Glomerular visceral epithelial cell (primary cell): ENCODE measurements at regions not wholly inside any gene's neighbourhood (a gene's known extent, or its start where the extent isn't known, plus 50 kb on each side); places are given as distances from the start of the nearest gene placed in this dataset.

Experiments used
- DNase-seq: peaks from one replicate; pipeline ENCODE4 v3.0.0-alpha.2; 2016; ENCODE audit errors: extremely low spot score

DNA sequence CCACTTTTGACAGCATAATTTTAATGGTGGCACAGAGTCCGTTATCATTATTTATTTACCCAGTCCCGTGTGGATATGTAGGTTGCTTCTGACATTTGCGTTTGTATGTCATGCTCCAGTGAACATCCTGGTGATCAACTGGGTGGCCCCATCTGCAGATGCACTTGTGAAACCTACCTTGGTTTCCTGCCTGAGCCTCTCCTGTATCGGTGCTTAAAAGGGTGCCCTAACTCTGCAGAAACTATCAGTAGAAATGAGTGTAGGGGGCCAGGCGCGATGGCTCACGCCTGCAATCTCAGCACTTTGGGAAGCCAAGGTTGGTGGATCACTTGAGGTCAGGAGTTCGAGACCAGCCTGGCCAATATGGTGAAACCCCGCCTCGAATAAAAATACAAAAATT is 92.1 kb upstream of the IER5L start:
- DNase-seq, result no peak

DNA sequence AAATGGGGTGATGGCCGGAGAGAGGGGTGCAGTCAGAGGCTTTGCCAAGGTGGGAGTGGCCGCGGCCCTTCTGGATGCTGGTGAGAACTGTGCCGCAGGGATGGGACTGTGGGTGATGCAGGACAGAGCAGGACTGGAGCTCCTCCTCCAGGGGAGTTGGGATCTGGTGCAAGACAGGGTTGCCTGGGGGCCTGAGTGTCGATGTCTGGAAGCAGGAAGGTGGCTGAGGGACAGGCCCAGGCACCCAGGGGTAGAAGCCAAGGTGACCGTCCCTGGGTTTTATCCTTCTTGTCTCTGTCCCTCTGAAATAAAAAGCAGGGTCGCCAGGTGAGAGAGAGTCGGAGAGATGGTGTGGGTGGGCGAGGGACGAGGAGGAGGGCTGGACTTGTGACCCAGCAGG is 89.1 kb upstream of the IER5L start:
- no peak for DNase-seq

DNA sequence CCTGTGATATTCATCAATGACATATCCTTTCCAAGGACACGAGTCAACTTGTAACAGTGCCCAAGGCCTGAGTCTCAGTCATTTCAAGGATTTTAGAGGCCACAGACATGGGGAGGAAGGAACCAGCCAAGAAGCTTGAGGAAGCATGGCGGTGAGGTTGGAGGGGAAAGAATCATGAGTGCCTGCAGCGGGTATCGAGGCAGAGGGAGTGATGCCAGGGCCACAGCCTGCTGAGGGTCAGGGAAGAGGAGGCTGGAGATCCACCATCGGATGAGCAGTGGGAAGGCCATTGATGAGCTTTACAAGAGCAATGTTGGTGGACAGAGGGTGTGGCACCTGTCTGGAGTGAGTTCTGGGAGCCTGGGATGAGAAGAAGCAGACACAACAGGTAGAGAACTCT is 88.5 kb upstream of the IER5L start:
- DNase-seq, result no peak

DNA sequence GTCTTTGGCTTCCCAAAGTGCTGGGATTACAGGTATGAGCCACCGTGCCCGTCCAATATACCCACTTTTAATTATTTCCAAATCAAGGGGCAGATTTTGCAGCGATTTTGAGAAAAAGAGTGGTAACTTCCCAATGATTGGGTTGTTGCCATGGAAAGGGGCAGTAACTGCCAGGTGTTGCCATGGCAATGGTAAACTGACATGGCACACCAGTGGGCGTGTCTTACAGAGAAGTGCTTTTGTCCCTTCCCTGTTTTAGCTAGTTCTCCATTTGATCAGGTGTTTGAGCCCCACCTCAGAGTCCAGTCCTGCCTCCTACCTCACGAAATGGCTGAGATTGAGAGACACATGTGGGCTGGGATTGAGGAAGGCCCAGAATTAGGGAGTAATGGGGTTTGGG is 86.3 kb upstream of the IER5L start:
- DNase-seq, result no peak

DNA sequence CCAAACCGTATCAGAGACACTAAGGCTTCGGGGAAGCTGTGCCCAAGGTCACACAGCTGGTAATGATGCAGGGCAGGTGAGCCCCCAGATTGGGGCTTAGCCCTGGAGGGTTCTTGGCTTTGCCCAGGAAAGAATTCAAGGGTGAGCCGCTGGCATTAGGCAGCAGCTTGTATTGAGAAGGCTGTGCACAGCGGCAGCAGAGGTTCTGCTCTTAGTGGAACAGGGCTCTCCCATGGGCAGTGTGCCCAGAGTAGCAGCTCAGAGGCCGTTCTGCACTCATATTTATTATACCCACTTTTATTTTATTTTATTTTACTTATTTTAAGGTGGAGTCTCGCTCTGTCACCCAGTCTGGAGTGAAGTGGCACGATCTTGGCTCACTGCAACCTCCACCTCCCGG is 85.8 kb upstream of the IER5L start:
- no peak for DNase-seq

DNA sequence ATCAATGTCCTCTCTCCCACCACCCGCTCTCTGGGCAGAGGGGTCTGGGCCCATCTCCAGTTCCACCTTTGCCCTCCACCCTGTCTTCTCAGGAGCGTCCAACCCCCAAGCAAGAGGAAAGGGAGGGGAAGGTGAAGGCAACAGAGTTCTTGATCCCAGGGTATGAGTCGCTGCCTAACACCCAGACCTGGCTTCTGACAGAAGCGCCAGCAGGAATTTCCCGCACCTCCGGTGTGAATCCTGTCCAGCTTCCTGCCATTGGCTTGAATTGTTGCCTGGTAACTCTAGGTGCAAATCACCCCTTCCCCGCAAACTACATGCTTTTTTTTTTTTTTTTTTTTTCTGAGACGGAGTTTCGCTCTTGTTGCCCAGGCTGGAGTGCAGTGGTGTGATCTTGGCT is 84.2 kb upstream of the IER5L start:
- DNase-seq, result peak; percentile 48

DNA sequence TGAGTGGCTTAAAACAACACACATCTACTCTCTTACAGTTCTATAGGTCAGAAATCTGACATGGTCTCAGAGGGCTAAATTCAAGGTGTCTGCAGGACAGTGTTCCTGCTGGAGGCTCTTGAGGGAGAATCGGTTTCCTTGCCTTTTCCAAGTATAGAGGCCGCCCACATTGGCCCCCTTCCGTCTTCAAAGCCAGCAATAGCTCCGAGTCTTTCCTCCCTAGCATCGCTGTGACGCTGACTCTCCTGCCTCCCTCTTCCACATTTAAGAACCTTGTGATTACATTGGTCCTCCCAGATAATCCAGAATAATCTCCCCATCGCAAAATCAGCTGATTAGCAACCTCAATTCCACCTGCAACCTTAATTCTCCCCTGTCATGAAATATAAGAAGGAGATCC is 81.3 kb upstream of the IER5L start:
- no peak for DNase-seq

DNA sequence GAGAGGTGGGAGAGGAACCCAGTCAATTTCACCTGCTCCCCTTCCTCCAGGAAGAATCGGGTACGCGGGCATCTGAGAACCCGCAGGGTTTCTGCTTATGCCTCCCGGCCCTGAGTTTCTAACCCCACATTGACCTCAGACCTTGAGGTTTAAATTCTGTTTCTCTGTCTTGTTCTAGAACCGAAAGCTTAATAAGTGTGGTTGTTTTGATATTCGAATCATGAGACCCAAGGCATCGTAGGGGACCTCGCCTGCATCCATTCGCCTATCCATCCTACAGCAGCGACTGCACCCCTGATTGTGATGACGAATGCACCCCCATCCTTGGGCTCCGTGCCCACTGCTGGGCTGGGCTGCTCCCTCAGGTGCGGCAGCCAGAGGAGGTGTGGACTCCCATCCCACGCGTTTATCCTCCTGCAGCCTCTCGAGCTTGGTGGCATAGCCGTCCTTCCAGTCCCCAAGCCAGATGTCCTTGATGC is 80.8 kb upstream of the IER5L start:
- no peak for DNase-seq

DNA sequence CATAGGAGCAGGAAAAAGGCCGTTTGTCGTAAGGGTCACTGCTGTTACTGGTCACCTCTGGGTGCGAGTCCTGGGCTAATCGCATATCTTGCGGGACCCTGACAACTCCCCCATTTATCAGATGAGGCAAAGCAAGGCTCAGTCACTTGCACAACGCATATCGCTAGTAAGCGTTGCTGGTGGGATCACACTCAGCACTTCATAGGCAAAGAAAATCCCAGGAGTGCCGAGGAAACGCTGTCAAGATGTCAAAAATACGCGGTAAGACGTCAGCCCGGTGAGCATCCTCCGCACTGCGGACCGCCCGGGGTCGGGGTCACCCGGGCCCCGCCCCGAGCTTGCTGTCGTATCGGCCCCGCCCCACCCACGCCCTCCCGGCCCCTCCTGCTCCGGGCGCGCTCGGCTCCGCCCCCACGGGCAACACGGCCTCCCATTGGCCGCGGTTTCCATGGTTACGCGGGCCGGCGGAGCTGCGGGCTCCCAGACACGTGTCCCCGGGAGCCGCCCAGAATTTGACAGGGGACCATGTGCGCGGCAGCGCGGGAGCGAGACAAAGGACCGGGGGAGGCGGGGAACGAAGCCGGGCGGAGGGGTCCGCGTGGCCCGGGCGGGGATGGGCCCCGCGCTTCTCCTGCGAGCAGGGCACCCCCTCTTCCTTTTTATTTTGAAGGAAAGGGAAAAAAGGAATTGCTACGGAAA is 80.2 kb upstream of the IER5L start:
- peak; percentile 71 for DNase-seq

DNA sequence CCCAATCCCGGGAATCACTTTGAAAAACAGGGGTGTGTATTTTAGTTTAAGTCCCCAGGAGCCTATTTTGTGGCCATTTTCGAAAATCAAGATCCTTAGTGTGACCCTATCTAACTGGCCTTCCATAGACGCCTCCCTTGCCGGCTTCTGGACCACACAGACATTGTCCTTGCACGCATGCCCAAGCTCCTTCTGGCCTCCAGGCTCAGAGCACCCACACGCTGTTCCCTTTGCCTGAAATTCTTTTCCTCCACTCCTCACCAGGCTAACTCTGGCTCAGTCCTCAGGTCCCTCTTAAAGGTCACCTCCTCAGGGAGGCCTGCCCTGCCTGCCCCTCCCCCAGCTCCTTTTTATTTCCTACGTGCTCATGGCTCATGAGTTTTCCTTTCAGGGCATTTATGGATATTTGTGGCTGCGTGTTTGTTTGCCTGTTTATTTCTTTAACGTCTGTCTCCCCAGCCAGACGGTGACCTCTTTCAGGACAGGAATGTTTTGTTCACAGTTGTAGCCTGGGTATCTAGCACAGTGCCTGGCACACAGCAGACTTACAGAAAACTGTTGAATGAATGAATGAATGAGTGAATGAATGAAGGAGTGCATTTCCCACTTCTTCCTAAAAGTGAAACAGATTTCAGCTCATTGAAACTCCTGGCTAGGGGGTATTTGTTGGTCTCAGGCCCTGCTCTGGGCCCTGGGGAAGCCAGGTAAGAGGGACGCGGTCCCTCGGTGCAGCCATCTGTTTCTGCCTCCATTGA is 79.1 kb upstream of the IER5L start:
- no peak for DNase-seq

DNA sequence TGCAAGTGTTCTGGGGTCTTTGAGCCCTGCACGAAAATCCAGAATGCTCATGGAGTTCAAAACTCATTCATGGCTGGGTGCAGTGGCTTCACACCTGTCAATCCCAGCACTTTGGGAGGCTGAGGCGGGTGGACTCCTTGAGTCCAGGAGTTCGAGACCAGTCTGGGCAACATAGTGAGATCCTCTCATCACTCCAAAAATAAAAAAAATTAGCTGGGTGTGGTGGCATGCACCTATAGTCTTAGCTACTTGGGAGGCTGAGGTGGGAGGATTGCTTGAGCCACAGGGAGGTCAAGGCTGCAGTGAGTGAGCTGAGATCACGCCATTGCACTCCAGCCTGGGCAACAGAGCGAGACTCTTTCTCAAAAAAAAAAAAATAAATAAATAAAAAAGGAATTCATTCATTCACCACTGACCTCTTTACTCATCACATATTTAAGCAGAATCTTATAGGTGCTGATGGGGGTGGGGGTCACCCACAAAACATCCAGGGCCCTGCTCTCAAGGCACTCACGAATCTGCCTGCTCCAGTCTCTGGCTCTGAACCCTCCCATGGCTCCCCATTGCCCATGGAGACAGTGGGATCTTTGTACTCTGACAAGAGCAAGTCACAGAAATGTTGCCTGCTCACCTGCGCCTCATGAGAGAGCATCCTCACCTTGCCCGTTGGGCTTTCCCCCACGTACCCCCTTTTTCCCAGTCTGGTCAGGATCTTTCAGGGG is 76.7 kb upstream of the IER5L start:
- DNase-seq, result no peak

DNA sequence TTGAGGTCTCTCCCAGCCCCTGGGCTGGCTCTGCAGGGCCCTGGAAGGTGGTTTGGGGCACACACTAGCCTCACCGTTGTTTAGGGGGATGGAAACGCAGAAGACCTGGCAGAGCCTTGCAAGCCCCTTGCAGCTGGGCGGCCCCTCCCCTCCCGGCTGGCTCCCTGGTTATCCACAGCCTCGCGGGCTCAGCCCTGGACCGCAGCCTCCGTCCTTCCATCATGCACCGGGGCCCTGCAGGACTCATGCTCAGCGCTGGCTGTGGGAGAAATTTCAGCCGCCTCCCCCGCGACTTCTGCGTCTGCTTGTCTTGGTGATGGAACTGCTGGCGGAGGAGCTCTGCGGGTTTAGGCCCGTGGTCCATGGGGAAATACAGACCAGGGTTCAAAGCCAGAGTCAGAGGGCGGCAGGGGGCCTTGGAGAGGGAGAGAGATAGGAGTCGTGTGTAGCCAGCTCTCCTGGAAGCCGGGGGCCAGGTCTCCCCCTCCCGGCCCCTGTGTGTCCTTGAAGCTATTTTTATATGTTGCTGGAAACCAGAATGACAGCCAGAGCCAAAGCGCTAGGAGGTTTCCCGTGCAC is 75.8 kb upstream of the IER5L start:
- DNase-seq, result no peak

DNA sequence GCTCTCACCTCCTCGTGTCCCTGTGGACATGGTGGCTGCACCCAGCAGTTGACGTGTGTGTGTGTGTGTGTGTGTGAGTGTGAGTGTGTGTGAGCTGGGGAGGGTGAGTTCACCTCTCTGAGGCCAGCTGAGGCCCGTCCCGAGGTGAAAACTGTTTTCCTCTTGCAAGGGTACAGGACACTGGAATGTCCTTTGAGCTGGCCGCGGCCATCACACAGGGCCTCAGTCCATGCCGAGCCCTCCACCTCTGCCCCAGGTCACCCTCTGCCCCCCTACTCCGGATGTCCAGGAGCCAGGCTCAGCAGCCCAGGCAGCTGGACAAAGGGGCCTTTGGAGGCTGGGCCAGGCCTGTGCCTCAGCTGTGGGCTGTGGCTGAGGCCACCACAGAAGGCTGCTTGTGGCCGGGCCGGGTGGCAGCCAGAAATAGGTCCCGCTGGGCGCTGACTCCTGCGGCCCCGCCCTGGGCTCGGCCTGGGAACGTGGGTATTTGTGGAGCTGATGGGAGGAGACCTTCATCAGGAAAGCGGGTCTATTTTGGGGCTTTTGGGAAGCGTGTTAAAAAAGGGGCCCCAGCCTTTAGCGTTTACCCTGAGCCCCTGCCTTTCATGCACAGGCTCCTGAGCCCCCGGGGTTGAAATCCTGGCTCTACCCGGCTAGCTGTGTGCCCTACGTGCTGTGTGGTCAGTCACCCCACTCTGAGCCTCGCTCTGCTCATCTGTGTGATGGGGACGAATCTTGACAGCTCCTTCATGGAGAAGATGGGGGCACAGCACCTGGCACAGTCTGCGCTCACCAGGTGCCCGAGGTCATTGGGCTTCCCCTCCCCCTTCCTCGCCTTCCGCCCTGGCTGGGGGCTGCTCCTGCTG is 75.1 kb upstream of the IER5L start:
- DNase-seq, result no peak

DNA sequence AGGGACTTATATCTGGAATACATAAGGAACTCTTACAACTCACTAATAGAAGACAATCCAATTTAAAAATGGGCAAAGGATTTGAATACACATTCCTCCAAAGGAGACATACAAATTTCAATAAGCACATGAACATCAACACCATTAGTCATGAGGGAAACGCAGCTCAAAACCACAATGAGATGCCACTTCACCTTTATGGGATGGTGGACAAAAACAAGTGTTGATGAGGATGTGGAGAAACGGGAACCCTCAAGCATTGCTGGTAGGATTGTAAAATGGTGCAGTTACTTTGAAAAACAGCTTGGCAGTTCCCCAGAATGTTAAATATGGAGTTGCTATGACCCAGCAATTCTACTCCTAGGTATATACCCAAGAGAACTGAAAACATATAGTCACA is 72.7 kb upstream of the IER5L start:
- peak; percentile 29 for DNase-seq

DNA sequence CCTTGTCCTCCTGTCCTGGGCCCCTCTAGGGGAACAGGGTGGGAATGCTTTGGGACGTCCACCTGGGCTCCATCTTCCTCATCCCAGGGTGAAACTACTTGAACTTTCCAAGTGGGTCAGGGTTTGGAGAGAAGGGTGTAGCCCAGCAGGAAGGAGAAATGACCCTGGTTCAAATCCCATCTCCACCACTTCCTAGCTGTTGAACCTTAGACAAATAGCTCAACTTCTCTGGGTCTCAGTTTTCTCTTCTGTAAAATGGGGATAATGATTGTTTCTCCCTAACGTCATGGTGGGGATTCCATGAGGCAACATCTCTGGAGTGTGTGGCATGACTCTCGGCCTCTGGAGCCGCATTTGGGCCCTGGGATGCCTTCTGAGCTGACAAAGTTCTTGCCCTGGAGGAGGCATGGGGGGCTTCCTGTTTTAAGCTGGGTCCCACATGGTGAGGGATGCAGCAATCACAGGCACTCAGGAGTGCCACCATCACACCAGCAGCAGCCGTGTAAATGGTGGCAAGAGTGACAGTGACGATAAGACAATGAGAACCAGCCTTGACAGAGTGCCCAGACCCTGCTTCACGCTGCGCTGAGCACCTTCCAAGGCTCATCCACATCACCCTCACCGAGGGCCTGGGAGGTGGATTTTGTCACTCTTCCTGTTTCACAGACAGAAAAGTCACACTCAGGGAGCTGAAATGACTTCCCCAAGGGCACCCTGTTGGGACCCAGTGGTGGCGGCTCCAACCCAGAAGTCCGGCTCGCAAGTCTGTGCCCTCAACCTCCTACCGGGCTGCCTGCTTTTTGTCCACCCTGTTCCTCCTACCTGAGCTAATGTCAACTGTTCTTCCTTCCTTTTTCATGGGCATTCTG is 69.5 kb upstream of the IER5L start:
- no peak for DNase-seq

DNA sequence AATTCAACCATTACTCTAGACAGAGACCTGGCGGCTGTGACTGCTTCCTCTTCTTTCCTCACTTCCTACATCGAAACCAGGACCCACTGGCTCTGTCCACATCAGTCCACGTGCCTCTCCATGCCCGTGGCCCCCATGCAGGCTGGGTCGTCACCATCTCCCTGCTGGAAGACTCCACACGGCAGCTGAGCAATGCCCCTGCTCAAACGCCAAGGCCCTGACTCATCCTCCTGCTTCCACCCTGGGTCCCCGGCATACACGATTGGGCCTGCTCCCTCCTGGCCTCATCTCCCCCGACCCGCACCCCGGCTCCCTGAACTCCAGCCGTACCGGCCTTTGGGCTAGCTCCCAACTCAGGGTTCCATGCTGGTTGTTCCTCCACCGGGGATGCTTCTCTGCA is 67.2 kb upstream of the IER5L start:
- peak; percentile 53 for DNase-seq

DNA sequence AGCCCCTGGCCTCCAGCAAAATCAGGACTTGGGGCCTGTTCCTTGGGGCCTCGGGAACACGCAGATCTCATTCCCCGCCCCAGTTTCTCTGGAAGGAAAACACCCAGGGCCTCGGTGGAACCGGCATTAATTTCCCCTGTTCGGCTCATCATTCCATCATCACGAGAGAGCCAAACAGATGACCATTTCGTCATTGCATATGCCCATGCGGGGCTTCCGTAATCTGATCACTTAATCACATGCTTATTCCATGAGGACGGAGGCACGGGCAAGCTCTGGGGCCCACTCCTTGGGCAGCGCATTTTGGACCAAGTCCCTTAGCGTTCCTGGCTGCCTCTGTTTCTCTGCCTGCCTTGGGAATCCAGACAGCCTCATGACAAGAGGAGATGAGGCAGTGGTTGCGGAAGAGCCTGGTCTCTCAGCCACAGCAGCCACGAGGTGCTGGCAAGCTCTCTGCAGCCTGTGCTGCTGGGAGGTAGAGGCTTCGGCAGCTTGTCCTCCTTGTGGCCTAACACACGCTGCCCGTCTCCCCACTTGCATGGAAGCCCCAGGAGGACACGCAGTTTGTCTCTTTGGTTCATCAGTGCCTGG is 65.0 kb upstream of the IER5L start:
- DNase-seq, result no peak

DNA sequence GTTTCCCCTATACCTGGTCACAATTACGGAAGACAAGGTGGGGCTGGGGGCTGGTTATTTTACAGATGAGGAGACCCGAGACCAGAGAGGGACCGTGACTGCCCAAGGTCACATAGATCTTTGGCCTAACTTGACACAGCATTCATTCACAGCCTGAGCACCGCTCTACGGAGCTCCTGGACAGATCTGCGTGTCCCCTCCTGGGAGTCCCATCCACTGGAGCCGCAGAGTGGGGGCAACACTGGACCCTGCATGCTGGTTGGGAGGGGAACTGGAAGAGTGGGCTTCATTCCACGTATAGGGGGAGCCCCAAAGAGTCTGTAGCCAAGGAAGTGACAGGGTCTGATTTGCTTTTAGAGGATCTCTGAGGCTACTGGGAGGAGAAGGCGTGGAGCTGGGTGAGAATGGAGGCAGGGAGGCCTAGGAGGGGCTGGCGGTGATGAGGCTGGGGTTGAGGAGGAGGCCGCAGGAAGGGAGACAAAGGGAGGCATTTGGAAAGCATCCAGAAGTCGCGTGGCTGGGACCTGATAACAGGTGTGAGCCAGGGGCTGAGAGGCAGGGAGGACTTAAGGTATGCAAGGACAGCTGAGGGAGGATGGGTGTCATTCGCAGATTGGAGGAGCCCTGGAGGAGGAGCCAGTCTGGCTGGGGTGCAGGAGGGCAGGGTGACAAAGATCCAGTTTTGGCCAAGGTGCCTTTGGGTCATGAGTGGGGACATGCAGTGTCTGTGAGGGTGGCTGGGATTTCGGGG is 64.3 kb upstream of the IER5L start:
- no peak for DNase-seq

DNA sequence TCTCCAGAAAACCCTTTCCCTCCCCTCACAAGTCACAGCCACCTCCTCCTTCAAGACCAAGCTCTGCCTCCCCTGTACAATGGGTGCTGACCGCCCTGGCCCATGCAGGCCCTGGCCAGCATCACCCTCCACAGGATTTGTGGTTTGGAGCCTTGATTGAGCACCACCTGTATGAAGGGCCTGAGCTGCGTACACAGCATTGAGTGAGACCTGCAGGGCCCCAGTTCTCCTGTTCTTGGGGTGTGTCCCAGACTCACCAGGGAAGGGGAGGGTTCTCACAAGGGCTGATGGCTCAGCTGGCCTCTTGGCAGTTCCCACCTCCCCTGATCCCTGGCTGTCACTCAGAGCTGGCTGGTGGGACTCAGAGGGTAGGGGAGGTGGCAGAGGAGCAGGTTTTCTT is 63.7 kb upstream of the IER5L start:
- DNase-seq, result no peak
